Right renal pelvis (tissue), 4 donors: ENCODE measurements at regions not wholly inside any gene's neighbourhood (a gene's known extent, or its start where the extent isn't known, plus 50 kb on each side); places are given as distances from the start of the nearest gene placed in this dataset.
"Not testable (repeated sequence)": the region's sequence is repeated elsewhere in the genome, so short reads cannot be mapped to it uniquely, and the experiment has no call there.

Experiments used
- DNase-seq, 4 donors: peaks; one replicate each; pipeline ENCODE4 v3.0.0-alpha.2; 2013; ENCODE audit warnings: low read depth in 4 of 4, low spot score in 3 of 4, missing footprints in 1 of 4

DNA sequence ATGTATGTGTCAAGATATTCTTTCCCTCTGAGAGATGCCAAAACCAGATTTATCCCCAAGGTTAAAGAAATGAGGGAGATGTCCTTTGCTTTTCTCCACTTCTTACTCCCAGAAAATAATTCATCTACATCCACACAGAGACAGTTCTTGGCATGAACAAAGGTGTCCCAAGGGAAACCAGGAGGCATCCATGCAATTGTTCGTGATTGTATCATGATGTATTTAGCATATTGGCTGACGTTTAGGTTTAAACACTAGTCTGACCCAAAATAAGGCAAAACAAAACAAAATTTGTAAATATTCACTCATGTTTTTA is 223.9 kb downstream of the C7orf25 start:
- DNase-seq: no peak

DNA sequence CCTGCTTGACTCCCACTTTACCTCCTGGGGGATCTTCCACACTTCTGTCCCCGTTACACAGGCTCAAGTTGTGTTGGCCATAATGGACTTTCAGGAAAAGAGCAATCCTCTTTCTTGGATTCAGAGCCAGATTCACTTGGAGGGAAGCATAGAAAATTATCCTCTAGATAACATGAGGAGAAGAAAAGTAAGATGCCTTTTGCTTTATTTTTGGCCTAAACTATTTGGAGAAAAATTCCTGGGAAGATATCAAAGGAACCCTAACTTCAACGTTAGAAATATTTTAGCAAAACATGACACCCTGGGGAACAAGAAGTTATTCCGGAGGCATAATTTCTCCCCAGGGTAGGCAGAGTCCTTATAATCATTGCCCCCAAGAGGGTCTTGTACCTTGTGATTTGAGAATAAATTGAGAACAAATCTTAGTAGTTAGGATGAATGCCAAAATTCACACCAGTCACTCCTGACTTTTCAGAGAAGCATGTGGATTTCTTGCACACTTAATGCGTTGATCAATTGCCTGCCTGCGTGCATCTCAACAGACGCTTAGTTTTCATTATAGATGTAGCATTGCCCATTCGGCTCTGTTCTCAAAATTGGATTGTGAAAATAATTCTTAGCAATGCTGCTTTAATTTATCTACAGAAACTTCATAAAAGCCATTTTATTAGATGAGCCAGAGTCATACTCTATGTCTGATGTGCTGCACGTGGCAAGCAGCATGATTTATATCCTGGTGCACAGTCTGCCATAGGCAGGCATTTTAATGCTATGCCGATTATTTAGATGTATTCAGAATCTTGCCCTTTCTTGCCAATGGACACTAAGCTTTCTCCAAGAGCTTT is 224.4 kb downstream of the C7orf25 start:
- DNase-seq: no peak

DNA sequence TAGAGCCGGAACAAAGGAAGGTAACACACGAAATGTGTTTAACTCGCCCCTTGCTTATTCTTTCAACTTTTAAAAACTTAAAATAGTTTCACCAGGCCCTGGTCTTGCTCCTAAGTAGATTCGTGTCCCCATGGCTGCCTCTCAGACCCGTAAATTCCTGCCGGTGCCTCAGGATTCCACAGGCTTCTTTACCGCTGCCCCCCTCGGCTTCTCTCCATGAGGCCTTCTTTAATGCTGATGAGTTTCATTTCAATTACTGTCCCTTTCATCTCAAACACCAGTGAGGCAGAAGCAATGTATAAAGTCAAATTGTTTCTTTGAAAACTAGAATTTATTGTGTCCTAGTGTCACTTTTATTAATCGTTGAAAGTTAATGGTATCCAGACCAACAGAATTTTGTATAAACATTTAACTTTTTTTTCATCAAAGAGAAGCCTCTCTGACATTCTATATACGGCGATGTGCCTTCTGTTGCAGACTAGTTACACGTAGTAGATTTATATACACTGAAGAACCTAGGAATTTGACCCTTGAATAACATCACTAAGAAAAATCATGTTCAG is 225.2 kb downstream of the C7orf25 start:
- DNase-seq: no peak

DNA sequence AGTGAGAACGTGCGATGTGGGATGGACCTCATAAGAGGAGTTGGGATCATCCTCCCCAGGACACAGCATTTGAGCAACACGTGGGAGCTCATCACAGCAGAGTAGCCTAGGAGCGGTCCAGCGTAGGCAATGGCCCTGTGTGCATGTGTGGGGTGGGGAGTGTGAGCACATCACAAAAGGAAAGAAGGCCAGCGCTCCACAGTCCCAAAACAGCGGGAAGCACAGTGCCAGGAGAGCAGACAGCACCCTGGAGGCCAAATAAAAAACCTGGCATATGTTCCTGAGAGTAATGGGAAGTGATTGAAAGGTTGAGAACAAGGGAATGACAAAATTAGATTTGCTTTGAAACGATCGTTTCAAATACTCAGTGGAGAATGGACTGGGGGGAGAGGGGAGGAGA is 226.0 kb downstream of the C7orf25 start:
- no peak for DNase-seq

DNA sequence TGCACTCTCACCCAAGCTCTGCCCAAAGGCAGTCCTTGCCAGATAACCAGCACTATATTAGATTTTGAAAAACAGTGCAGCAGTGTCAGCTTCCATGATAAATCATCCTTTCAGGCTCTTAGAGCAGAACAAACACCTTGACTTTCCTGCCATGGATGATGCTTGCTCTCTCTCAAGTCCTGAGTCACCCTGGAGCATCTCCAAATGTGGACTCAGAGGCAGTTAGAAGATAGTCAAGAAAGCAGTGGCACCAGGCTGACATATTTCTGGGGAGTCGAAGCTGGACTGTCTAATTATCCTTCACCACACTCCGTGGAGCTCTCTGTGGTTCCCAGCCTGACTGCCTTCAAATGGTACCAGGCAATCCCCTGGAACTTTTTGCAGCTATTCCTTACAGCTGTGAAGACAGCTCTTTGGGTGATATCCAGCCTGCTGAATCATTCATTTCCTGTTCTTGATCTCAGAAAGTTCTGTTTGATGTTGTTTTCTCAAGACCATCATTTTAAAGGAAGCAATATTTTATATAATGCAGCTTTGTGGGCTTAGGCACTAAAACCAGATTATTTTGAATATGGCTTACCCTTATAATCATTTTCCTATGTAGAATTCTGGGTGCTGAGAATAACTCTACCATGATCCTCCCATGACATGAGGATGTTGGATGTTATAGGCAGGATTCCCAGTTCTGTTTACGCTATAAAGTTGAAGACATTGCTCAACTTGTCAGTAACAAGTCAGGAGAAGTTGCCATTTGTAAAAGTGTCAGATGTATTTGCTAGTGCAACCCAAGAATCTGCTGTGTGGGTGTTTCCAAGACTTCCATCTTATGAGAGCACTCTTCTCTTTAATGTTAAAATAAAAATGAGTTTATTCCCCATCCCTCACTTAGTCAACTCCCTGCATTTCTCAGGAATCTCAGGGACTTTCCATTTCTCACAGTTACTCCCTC is 233.8 kb downstream of the C7orf25 start:
- DNase-seq: no peak

DNA sequence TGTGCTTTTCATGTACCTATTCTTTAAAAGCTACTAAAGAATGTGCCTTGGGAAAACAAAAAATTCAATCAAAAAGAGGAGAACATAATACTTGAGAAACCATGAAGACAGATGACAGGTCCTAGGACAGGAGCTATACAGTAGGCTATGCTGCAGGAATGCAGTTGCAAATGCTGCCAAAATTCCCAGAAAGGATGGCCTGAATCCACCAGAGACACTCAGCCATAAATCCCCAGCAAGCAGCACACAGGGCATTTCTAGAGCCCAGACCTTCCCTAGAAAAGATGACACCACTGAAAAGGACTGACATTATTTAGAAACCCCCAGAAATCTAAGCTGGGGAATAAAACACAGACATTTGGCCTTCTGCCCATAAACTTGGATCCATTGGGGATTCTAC is 237.3 kb downstream of the C7orf25 start:
- no peak for DNase-seq

DNA sequence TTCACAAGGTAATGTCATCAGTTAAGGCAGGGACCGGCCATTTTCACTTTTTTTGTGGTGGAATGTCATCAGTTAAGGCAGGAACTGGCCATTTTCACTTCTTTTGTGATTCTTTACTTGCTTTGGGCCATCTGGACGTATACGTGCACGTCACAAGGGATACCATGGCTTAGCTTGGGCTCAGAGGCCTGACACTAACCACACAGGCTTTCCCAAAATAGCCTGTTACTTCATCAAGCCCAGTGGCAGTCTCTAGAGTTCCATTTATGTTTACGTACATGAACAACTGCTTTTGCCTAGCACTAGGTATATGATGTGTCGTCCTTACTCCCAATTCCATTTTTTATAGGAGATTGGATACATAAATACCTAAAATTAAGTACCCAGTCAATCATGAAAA is 237.9 kb downstream of the C7orf25 start:
- DNase-seq: no peak

DNA sequence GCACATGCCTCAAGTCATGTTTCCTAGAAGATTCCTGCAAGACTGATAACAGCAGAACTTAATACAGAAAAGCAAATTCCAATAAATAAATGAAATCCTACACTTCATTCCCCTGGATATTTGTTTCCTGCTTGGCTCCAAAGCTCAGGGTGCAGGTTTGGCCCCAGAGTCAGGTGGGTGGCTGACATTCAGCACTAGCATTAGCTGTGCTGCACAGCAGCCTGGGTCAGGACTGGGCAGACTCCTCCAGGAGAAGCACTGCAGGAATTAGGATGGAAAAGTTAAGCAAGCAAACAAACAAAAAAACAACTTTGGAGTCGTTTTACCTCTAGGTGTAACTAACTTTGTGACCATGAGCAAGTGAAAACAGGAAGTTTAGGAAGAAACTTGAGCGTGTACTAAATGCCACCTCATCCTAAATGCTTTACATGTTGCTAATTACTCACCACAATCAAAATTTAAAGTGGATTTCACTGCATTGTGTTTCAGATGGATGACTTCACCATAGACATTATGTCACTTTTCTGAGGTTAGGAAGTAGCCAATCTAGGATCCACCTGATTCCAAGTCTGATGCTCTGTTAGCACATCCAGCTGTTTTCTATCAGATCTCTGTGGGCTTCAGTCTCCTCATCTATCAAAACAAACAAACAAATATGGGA is 239.4 kb downstream of the C7orf25 start:
- DNase-seq: no peak

DNA sequence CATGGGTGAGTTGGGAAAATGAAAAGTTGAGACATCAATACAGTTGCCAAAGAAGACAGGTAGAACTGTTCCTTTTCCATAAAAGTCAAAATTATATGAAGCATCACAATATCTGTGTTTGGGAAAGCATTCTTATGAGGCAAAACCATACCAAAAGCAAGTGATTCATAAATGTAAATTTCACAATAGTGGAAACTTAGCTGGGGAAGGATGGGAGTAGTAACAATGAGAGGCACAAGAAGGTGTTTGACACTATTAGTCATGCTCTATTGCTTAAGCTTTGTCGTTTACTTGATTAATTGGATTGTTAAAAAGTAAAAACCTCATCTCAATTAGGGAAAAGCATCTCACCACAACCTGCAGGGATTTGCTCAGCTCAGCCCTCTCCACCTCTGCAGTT is 240.2 kb downstream of the C7orf25 start:
- DNase-seq: no peak

DNA sequence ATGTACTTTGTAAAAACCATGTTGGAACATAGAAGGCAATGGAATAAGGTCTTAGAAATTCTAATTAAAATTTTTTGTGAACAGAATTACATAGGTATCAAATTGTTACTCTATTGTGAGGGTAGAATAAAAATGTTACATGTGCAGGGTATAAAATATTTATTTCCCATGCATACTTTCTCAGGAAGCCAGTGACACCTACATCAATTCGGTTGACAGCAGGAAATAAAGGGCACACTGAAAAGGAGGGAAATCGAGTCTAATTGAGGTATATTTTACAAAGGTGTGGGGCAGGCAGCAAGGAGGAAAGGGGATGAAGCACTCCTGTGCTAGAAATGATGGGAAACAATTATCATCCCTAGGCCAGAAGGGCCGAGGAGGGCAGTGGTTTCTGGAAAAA is 244.9 kb downstream of the C7orf25 start:
- no peak for DNase-seq

DNA sequence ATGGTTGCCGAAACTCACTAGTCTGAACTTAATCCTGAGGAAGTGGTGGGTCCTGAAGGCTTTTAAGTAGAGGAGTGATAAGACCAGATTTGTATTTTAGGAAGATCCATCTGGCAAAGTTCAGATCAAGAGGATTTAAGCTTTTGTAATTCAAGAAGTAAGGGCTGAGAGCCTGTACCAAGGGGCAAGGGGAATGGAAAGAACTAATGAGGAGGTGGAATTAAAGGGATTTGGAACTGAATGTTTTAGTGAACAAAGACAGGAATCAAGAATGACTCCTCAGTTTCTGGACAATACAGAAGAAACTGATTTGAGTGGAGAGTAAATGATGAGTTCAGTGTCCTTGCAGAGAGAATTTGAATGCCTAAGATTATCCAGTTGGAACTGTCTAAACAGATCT is 249.0 kb downstream of the C7orf25 start:
- no peak for DNase-seq

DNA sequence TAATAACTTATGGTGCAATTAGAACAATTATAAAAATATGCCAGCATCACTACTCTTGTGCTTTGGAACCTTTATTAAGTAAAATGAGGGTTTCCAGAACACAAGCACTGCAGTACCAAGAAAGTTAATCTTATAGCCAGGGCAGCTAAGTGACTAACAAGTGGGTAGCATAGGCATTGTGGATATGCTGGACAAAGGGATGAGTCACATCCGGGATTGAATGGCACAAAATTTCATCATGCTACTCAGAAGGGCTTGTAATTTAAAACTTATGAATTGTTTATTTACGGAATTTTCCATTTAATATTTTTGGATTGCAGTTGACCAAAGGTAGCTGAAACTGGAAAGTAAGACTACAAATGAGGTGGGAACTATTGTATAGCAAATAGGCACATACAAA is 250.6 kb downstream of the C7orf25 start:
- no peak for DNase-seq

DNA sequence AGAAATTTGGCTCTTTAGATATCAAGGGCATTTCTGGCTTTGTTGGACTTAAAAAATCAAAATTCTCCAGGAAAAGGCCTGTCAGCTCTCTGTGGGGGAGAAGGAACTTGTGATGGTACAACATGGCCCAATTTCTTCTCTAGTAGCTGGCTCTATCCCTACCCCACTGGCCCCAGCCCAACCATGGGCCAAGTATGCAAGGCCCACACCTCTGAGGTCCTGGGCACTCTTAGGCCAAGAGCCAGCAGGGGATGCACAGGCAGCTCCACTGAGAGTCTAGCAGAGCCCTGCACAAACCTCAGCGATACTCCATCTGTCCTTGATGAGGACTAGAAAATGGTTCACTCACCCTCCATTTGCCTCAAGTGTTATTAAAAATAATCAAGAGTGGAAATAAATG is 261.2 kb downstream of the C7orf25 start:
- DNase-seq: no peak

DNA sequence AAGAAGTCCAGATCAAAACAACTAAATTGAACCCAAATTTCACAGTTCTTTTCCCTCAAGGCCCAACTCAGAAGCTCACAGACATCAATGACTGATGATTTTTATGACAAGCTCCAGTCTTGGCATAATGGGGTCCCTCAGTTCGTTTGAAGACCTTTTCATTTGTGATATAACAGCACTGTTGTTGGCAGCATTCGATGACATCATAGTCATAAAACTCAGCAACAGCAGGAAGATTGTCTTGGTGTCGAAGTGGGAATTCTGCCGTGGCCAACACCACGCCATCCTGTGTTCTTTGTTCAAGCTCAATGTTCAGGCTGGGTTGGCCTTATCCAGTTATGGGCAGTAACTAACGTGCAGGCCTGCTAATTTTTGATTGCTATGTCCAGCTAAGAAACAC is 261.7 kb downstream of the C7orf25 start:
- DNase-seq: no peak

DNA sequence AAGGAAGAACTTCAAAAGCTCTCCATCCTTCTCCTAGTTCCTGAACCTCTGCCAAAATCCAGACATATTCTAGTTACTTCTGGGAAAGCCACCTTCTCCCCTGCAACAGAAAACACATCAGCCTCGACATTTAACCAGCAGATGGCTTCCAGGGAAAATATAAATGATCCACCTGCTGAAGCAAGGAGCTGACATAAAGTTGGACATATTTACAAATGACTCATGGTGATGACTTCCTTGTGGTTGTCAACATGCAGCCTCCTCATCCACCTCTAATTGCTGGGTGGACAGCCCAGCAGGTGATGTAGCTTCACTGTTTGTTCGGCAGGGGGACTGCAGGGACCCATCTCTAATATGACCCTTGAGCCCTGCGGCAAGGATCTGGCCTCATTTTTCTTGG is 266.0 kb downstream of the C7orf25 start:
- DNase-seq: no peak

DNA sequence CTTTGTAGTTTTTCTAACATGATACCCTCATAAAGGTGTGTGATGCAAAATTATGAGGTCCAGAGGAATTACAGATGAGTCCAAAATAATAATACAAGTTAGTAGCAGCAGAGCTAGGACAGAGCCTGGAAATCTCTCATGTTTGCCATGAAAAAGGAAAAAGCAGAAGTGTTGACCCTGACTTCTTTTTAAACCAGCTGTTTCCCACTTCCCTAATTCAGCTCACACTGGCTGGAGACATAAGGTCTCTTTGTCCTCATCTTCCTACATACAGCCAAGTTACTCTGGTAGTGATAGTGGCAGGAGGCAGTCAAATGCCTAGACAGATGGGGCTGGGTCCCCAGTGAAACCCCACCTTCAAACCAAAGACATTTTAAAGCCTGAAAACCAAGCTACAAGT is 269.2 kb downstream of the C7orf25 start:
- DNase-seq: no peak

DNA sequence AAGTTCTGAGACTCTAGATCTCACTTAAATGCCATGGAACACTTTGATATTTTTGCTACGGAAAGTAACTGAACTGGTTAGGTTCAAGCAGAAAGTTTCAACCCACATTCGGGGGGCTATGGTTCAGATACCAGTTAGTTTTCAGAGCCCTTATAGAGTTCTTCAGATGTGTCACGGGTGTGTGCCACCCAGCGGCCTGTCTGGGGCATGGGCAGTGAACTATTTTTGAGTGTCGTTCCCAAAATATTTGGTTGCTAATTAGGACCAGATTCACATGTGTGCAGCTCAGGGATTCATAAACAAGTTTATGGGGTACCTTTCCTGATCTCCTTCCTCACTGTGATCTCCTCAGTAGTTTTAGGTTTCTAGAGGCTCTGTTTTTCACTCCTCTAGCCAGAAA is 271.9 kb downstream of the C7orf25 start:
- DNase-seq: no peak

DNA sequence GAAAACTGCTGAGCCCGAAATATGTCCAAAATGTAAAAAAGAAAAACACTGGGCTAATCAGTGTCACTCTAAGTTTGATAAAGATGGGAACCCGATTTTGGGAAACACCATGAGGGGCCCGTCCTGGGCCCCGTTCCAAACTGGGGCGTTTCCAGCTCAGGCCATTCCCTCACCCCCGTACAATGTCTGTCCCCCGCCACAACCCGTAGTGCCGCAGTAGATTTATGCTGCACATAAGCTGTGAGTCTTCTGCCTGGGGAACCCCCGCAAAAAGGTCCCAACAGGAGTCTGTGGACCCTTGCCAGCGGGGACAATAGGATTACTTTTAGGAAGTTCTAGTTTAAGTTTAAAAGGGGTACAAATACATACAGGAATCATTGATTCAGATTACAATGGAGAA is 275.5 kb downstream of the C7orf25 start:
- not testable (repeated sequence) for DNase-seq

DNA sequence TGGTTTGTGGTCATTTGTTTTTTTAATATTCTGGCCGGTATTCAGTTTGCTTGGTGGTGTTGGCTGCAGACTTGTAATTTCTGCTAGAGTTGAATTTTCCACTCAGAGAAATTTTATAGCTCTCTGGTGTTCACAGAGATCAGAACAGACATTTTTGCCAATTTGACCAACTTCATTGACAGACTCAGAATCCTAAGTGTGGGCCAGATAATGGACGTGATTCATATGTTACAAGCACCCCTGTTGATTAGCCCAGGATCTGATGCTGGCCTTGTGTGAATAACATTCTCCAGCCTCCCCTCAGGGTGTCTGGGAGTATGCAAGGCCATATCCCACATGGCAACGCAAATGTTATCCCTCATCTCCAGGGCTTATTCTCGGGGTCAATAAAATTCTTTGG is 283.8 kb downstream of the C7orf25 start:
- DNase-seq: no peak

DNA sequence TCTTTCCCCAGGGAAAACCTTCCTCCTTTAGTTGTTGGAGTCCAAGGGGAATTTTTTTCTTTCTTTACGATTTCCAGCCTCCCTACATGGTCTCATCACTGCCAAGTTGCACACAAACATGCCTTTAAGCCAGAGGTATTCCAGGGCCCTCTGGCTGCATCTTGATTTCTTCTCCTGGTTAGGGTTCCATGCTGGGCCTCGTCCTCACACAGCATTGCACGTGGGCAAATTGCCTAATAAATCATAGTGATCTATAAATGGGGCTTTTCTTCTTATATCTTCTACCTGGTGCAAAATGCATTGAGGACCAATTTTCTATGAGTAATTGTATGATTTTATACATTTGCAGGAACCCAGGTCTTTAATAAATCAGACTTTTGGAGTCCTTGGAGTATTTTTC is 284.2 kb downstream of the C7orf25 start:
- no peak for DNase-seq

DNA sequence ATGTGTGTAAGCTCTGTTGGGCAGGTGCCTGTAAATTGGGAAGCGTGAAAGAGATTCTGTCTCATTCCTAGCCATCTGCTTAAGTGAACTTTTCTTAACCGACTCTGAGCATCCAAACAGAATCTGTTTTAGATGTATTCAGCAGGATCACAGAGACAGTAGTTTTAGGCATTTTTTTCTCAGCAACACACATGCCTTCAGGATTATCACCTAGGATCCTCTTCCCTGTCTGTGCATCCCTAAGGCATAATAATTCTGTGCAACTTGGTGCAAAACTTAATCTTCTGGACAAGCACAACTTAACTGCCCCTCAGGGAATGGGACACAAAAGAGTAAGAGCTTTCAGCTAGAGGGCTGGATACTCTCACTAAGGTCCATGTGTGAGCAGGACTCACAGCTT is 284.8 kb downstream of the C7orf25 start:
- DNase-seq: no peak
